HepG2 (cell line): ENCODE measurements at regions not wholly inside any gene's neighbourhood (a gene's known extent, or its start where the extent isn't known, plus 50 kb on each side); places are given as distances from the start of the nearest gene placed in this dataset.

Experiments used
- CTCF ChIP-seq: sonication (generic); formaldehyde crosslinking; IDR thresholded peaks from 2 replicates; pipeline ENCODE4 v1.5.0; 2020; ENCODE audit warnings: mild to moderate bottlenecking, missing genetic modification reagents, moderate library complexity
- DPF2 ChIP-seq: sonication (generic); formaldehyde crosslinking; IDR thresholded peaks from 2 replicates; pipeline ENCODE4 v1.4.0; 2020; ENCODE audit warnings: mild to moderate bottlenecking, low read depth, missing genetic modification reagents, borderline replicate concordance
- EZH2 ChIP-seq: conservative IDR thresholded peaks from 2 replicates; pipeline ENCODE4 v1.6.1; 2012; ENCODE audit warnings: mild to moderate bottlenecking, low read depth, low read length, moderate library complexity
- FOSL1 ChIP-seq: sonication (generic); formaldehyde crosslinking; IDR thresholded peaks from 2 replicates; pipeline ENCODE4 v1.9.0; 2021; ENCODE audit warnings: missing genetic modification reagents, borderline replicate concordance
- FOXA1 ChIP-seq, 2 experiments: fragments of 450-650 bp in 1 of 2; sonication (generic) in 1 of 2; formaldehyde crosslinking in 1 of 2; IDR thresholded peaks; 2 replicates each; pipeline versions ENCODE4 v1.4.0 to v1.6.1; 2016 to 2020; ENCODE audit warnings: missing genetic modification reagents in 1 of 2
- GABPA ChIP-seq, 2 experiments: IDR thresholded peaks; 2 replicates each; pipeline ENCODE4 v1.6.1; 2011 to 2016; ENCODE audit warnings: low read depth in 2 of 2, low read length in 1 of 2, missing biosample characterization in 1 of 2, missing genetic modification characterization in 1 of 2
- HNF1B ChIP-seq: sonication (generic); formaldehyde crosslinking; IDR thresholded peaks from 2 replicates; pipeline ENCODE4 v1.5.1; 2020; ENCODE audit warnings: mild to moderate bottlenecking, moderate library complexity, missing genetic modification reagents
- POLR2AphosphoS5 ChIP-seq: IDR thresholded peaks from 2 replicates; pipeline ENCODE4 v1.6.1; 2012; ENCODE audit warnings: low read depth, low read length
- PREB ChIP-seq: sonication (generic); formaldehyde crosslinking; IDR thresholded peaks from 2 replicates; pipeline ENCODE4 v1.4.0; 2020; ENCODE audit warnings: missing genetic modification reagents
- REST ChIP-seq, 2 experiments: IDR thresholded peaks; 2 replicates each; pipeline ENCODE4 v1.6.1; 2011 to 2012; ENCODE audit warnings: low read length in 2 of 2, borderline replicate concordance in 1 of 2, low read depth in 1 of 2, mild to moderate bottlenecking in 1 of 2, moderate library complexity in 1 of 2
- RFX5 ChIP-seq: IDR thresholded peaks from 2 replicates; pipeline ENCODE4 v1.6.1; 2011; ENCODE audit warnings: low read depth, low read length, improper control_type of control experiment
- TCF7 ChIP-seq: sonication (generic); IDR thresholded peaks from 2 replicates; pipeline ENCODE4 v1.6.1; 2016; ENCODE audit warnings: antibody characterized with exemption, low read depth
- TP53 ChIP-seq: sonication (generic); formaldehyde crosslinking; conservative IDR thresholded peaks from 2 replicates; pipeline ENCODE4 v1.4.0; 2020; ENCODE audit warnings: missing genetic modification reagents
- ZNF800 ChIP-seq: sonication (generic); formaldehyde crosslinking; IDR thresholded peaks from 2 replicates; pipeline ENCODE4 v1.4.0; 2020; ENCODE audit warnings: missing genetic modification reagents

- no peak for TF ChIP-seq PREB (CRISPR knock-in tag)
- TF ChIP-seq TP53 (CRISPR knock-in tag) = no peak
- TF ChIP-seq REST (IDR thresholded peaks at IDR 0.05; ENCODE audit: borderline replicate concordance in 1 of 2, low read depth in 1 of 2, low read length in 2 of 2) = no peak
- no peak for TF ChIP-seq CTCF (CRISPR knock-in tag)
- TF ChIP-seq POLR2AphosphoS5 = no peak
- no peak for TF ChIP-seq ZNF800 (CRISPR knock-in tag)
- no peak for TF ChIP-seq RFX5
- TF ChIP-seq EZH2 = no peak
- TF ChIP-seq FOSL1 (CRISPR knock-in tag) = no peak
- no peak for TF ChIP-seq DPF2 (CRISPR knock-in tag)
- TF ChIP-seq TCF7 = no peak
- no peak for TF ChIP-seq FOXA1 (IDR thresholded peaks at IDR 0.05)
- no peak for TF ChIP-seq FOXA1 (CRISPR knock-in tag; IDR thresholded peaks at IDR 0.05)
- no peak for TF ChIP-seq HNF1B (CRISPR knock-in tag)
- TF ChIP-seq GABPA (IDR thresholded peaks at IDR 0.05; ENCODE audit: low read depth, low read length) = no peak
- no peak for TF ChIP-seq GABPA (CRISPR knock-in tag; IDR thresholded peaks at IDR 0.05; ENCODE audit: low read depth)
Observed at GRCh38 chr3:82409842-82410241, 648.4 kb upstream of the GBE1 start.
